ELF-1 (cell line): ENCODE measurements at regions not wholly inside any gene's neighbourhood (a gene's known extent, or its start where the extent isn't known, plus 50 kb on each side); places are given as distances from the start of the nearest gene placed in this dataset.

Experiments used
- DNase-seq: peaks from one replicate; pipeline ENCODE4 v3.0.0-alpha.2; 2016; ENCODE audit warnings: low read depth, low spot score

GRCh38 chr15:38046257-38047051, 112.0 kb downstream of the TMCO5A start:
- no peak for DNase-seq

GRCh38 chr15:38048001-38048455, 113.6 kb downstream of the TMCO5A start:
- no peak for DNase-seq

- no peak for DNase-seq
Observed at GRCh38 chr15:38049891-38050290, 115.5 kb downstream of the TMCO5A start.

GRCh38 chr15:38050529-38051448, 116.3 kb downstream of the TMCO5A start:
- no peak for DNase-seq

GRCh38 chr15:38053205-38053604, 118.8 kb downstream of the TMCO5A start:
- DNase-seq = no peak

- DNase-seq = no peak
Observed at GRCh38 chr15:38053776-38054175, 119.3 kb downstream of the TMCO5A start.

- DNase-seq = no peak
Observed at GRCh38 chr15:38054488-38054887, 120.0 kb downstream of the TMCO5A start.

GRCh38 chr15:38058596-38059075, 124.2 kb downstream of the TMCO5A start:
- DNase-seq = peak; percentile 14

GRCh38 chr15:38059665-38060064, 125.2 kb downstream of the TMCO5A start:
- no peak for DNase-seq

GRCh38 chr15:38061856-38062649, 127.6 kb downstream of the TMCO5A start:
- no peak for DNase-seq

- no peak for DNase-seq
Observed at GRCh38 chr15:38062696-38063095, 128.3 kb downstream of the TMCO5A start.

- no peak for DNase-seq
Observed at GRCh38 chr15:38065721-38066345, 131.4 kb downstream of the TMCO5A start.

GRCh38 chr15:38066612-38067011, 132.2 kb downstream of the TMCO5A start:
- no peak for DNase-seq

- DNase-seq = peak; percentile 36
Observed at GRCh38 chr15:38068626-38069391, 134.4 kb downstream of the TMCO5A start.

- DNase-seq = peak; percentile 70
Observed at GRCh38 chr15:38069511-38070011, 135.1 kb downstream of the TMCO5A start.

GRCh38 chr15:38070778-38071177, 136.3 kb downstream of the TMCO5A start:
- no peak for DNase-seq

GRCh38 chr15:38071211-38071972, 137.0 kb downstream of the TMCO5A start:
- peak; percentile 87 for DNase-seq

GRCh38 chr15:38072007-38072347, 137.5 kb downstream of the TMCO5A start:
- no peak for DNase-seq
